GM21529 (cell line): ENCODE measurements at regions not wholly inside any gene's neighbourhood (a gene's known extent, or its start where the extent isn't known, plus 50 kb on each side); places are given as distances from the start of the nearest gene placed in this dataset.

Source experiments
- ATAC-seq: cut with Tn5 transposase; IDR thresholded peaks from one replicate; pipeline ENCODE4 v1.9.1; 2021; ENCODE audit not compliant: unreplicated experiment

- ATAC-seq, result no peak
Measured at GRCh38 chr1:232522189-232522588, 107.7 kb downstream of the SIPA1L2 start.

- no peak for ATAC-seq
Measured at GRCh38 chr1:232521660-232522059, 108.3 kb downstream of the SIPA1L2 start.

- no peak for ATAC-seq
Measured at GRCh38 chr1:232519186-232519585, 110.7 kb downstream of the SIPA1L2 start.

- ATAC-seq, result no peak
Measured at GRCh38 chr1:232518349-232518748, 111.6 kb downstream of the SIPA1L2 start.

GRCh38 chr1:232517204-232517603, 112.7 kb downstream of the SIPA1L2 start:
- ATAC-seq, result no peak

GRCh38 chr1:232515706-232516105, 114.2 kb downstream of the SIPA1L2 start:
- ATAC-seq, result no peak

- no peak for ATAC-seq
Measured at GRCh38 chr1:232512712-232513111, 117.2 kb downstream of the SIPA1L2 start.

- ATAC-seq, result no peak
Measured at GRCh38 chr1:232511172-232511571, 118.8 kb downstream of the SIPA1L2 start.

GRCh38 chr1:232510367-232511110, 119.4 kb downstream of the SIPA1L2 start:
- ATAC-seq, result no peak

GRCh38 chr1:232509570-232509969, 120.4 kb downstream of the SIPA1L2 start:
- ATAC-seq, result no peak

- ATAC-seq, result no peak
Measured at GRCh38 chr1:232508130-232508701, 121.7 kb downstream of the SIPA1L2 start.

GRCh38 chr1:232507571-232507970, 122.4 kb downstream of the SIPA1L2 start:
- no peak for ATAC-seq

- no peak for ATAC-seq
Measured at GRCh38 chr1:232505884-232506283, 124.0 kb downstream of the SIPA1L2 start.

- ATAC-seq, result no peak
Measured at GRCh38 chr1:232504651-232505050, 125.3 kb downstream of the SIPA1L2 start.

- ATAC-seq, result no peak
Measured at GRCh38 chr1:232503497-232503896, 126.4 kb downstream of the SIPA1L2 start.

- ATAC-seq, result no peak
Measured at GRCh38 chr1:232501854-232502253, 128.1 kb downstream of the SIPA1L2 start.

GRCh38 chr1:232499188-232499587, 130.7 kb downstream of the SIPA1L2 start:
- ATAC-seq, result no peak

- no peak for ATAC-seq
Measured at GRCh38 chr1:232493869-232494268, 136.1 kb downstream of the SIPA1L2 start.

GRCh38 chr1:232489256-232489655, 140.7 kb downstream of the SIPA1L2 start:
- ATAC-seq, result no peak

GRCh38 chr1:232487236-232487635, 142.7 kb downstream of the SIPA1L2 start:
- ATAC-seq, result no peak

- ATAC-seq, result no peak
Measured at GRCh38 chr1:232486454-232487207, 143.3 kb downstream of the SIPA1L2 start.

GRCh38 chr1:232486006-232486405, 143.9 kb downstream of the SIPA1L2 start:
- ATAC-seq, result no peak
